NCI-H226 (cell line): ENCODE measurements at regions not wholly inside any gene's neighbourhood (a gene's known extent, or its start where the extent isn't known, plus 50 kb on each side); places are given as distances from the start of the nearest gene placed in this dataset.

ENCODE experiments used
- DNase-seq: peaks from one replicate; pipeline ENCODE4 v3.0.0-alpha.2; 2015

- DNase-seq = no peak
Observed at GRCh38 chr6:21970569-21971300, 326.1 kb downstream of the PRL start.

DNA sequence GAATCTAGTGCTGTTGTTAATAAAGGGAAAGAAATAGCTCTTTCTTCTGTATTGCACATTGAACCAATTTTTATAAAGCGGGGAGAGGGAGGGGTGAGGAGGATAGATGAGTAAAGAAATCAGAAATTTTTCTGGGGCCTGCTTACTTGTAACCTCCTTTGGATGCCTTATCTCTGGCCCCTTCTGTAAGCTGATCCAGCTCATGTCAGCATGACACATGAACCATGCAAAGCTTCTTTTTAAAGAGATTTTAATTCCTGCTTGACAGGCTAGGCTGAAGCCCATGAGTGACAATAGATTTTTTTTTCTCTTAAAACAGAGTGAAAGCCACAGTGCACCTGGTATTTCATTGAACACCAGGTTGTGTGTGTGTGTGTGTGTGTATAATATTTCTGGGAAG, 325.3 kb downstream of the PRL start:
- no peak for DNase-seq

GRCh38 chr6:21972516-21972915, 324.3 kb downstream of the PRL start:
- no peak for DNase-seq

GRCh38 chr6:21977346-21977745, 319.5 kb downstream of the PRL start:
- DNase-seq = no peak

GRCh38 chr6:21981235-21981833, 315.5 kb downstream of the PRL start:
- no peak for DNase-seq

GRCh38 chr6:21984135-21984534, 312.7 kb downstream of the PRL start:
- DNase-seq = no peak

DNA sequence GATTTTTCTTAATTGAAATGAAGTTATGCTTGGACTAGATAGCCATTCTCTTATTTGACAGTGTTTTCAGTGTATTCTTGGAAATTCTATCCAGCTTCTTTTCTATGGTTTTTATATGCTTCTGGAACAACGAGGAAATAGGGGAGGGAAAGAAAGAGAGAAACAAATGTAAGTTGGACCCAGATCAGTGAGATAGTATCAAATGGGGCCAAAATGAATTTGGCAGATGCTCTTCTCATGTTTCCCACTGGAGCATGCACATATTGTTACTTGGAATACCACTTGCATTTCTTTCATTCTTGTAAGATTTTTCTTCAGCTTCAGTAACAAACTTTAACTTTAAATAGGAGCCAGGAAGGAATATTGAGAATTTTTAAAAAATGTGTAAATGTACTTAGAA, 312.3 kb downstream of the PRL start:
- no peak for DNase-seq

GRCh38 chr6:21985904-21986303, 310.9 kb downstream of the PRL start:
- no peak for DNase-seq

DNA sequence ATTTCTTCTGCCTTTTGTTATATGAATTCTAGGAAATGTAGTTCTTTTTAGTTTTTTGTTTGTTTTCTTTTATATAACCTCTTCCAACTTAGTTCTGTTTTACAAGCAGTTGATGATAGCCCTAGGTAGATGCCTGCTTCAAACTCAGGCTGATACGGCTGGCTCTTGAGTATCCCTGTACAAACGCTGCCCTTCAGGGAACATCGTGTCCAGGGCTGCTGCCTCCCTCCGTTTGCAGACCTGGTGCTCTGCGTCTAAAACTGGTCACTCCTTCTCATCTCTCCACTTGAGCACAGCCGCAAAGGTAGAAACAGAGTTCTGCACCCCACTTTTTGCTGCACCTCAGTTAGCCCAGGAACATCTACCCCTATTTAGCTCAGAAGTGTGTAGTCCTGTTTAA, 310.1 kb downstream of the PRL start:
- DNase-seq = no peak

DNA sequence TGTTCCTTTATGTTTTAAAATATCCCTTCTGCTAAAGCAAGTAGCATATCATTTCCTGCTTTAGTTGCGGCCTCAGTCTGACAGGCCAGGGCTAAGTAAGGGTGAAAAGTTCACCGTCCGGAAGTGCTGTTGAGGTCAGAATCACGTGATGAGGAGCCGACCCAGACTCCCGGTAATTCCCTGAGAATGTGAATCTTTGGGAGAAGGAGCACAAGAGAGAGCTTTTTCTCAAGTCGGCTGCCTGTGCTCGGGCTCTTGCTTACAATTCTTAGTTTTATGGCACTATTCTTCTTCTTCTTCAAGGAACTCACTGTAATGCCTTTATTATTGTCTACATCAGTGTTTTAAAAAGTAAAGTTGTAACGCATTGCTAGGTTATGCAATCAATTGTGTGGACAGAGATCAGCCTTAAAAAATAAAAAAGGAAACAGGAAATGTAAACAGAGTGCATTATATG, 309.3 kb downstream of the PRL start:
- peak; percentile 95 for DNase-seq

DNA sequence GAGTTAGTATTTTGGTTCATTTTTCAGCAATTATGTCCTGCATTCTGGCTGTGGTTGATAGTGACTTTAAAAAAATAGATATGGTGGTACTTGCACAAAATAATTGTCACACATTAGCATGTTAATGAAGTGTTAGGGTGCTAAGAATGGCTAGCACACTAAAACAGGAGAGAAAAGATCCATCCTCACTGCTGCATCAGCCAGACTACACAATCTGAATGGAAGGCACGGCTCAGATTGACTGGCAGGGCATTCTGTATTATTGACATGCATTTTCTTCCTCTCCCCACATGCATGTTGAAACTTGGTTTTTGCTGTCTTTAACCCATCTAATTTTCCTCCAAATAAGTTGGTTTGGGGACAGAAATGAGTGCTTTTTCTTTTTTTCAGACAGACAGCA, 306.3 kb downstream of the PRL start:
- DNase-seq = no peak

DNA sequence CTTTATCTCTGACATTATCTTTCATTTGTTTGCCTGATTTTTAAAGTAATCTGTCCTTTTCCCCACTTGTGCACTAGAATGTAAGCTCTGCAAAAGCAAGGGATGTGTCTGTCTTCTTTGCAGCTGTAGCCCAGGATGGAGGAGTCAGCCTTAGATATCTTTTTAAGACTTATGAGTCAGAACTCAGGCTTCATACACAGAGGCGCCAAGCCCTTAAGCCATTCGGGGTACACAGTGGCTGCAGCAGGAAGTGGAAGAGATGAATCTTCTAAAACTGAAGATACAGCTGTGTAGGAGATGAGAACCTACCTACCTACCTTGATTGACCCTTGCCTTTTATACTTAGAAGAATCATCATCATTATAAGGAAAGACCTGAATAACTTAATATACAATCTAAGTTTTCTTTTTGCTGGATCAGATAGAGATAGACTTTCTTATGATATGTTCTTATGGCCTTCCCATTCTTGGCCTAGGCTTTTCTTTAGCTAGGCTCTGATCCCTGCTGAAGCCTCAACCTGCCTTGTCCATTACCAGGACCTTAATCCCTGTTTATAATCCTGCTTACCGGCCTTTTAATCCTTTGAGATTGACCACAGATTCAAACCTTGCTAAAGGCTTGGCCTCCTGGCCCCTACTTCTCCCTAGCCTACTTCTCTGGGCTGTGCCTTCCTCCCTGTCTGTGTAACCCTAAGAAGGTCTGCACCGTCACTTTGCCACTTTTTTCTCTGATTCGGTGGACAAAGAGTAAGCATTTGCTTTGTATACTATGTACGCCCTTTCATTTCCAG, 304.5 kb downstream of the PRL start:
- DNase-seq = peak; percentile 88

- no peak for DNase-seq
Observed at GRCh38 chr6:21993841-21994240, 303.0 kb downstream of the PRL start.

DNA sequence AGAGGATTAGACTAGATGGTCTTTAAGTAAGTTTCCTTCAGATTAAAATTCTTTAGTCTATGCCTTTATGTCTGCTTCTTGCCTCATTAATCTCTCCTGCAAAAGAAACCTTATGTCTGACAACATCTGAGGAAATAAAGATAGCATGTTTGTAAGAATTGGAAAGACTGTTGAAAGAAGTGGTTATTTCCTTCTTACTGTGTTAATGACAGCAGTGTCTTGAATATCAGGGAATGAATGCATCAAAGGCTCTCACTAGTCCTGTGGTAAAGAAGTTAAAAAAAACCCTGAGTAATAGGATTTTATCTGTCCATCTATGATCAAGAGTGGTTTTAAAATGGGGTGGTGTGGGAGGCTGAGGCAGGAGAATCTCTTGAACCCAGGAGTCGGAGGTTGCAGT, 302.0 kb downstream of the PRL start:
- DNase-seq = no peak

GRCh38 chr6:21995318-21995717, 301.5 kb downstream of the PRL start:
- DNase-seq = no peak

DNA sequence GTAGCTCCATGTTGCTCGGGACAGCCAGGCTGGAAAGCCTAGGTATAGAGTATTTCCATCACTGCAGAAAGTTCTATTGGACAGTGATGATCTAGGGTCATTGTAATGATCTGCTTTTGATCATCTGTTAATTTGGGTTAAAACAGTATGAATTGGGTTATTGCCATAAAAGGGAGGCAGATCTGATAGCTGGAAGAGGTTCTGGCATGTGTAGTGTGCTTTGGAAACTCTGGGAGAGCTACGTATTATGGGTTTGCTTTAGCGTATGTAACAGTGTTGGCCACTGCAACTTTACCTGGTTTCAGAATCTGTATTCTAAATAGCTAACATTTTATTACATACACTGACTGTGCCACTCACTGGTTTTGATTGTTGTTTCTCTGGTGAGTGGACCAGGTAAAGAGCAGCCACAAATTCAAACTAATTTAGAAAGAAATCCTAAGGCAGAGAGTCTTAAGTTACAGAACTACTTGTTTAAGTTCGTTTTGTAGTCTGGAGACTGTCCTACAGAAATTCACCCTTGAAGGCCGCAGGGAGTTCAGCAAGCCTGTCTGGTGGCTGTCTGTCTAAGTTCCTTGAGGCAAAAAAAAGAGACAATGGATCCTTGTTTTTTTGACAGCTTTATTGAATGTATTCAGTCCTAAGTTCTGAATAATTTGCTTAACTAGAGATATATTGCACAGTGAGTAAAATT, 300.3 kb downstream of the PRL start:
- no peak for DNase-seq

DNA sequence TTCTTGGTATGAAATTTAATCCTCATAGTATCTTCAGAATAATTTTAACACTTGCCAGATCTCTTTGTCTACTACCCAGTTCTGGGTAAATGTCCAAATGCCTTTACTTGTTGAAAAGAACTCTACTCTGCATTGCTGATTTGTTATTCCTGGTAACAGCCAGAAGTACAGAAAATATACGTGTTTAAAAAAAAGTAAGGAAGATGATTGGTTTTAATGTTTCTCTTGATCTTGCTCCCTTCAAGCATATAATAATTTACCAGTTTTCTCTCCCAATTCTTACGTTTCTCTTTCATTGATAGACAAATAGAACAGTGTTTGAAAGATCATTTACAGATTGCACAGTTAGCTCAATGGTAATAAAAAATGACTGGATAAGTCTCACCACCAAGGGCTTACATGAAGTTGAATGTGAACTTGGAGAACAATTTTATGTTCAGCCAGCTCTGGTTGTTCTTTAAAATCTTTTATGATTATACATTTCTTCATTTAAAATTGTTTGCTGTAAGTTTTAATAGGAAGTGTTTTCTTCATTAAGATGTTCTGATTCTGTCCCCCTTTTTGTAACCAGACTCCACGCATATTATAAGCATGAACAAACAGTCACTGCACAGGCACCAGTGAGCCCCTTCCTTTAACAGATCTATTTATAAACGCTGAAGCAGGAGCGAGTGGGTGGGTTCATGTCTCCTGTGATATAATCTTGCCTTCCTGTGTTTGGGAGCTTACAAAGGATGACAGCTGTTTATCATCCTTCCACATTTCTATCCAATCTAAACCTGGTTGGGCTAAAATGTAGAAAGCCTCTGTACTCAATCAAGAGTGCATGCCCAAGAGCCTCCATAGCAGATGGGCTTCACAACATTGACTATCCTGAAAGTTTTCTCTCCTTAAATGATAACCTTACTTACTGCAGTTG, 299.5 kb downstream of the PRL start:
- DNase-seq = no peak

GRCh38 chr6:21998582-21998981, 298.3 kb downstream of the PRL start:
- DNase-seq = no peak

DNA sequence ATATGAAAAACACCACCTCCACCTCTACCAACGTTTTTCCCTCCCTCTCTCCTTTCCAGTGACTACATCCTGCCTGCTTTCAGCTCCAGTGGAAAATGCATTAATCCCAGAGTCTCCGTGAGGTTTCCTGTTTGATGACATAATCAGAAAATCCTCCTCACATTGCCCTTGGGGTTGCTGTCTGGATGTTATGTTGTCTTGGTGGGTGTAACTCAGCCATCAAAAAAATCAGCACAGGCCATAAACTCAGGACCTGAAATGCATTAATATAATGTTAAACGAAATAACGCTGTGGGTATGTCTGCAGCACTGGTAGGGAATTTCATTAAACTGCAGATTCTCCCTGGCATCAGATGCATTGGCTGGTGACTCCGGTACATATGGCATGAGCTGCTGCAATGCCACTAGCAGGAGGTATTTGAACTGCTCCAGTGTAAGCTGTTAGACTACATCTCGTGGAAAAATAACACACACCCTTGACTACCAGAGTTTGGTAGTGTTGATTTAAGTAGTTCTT, 297.8 kb downstream of the PRL start:
- DNase-seq = peak; percentile 70

- DNase-seq = no peak
Observed at GRCh38 chr6:21999741-22000140, 297.1 kb downstream of the PRL start.

DNA sequence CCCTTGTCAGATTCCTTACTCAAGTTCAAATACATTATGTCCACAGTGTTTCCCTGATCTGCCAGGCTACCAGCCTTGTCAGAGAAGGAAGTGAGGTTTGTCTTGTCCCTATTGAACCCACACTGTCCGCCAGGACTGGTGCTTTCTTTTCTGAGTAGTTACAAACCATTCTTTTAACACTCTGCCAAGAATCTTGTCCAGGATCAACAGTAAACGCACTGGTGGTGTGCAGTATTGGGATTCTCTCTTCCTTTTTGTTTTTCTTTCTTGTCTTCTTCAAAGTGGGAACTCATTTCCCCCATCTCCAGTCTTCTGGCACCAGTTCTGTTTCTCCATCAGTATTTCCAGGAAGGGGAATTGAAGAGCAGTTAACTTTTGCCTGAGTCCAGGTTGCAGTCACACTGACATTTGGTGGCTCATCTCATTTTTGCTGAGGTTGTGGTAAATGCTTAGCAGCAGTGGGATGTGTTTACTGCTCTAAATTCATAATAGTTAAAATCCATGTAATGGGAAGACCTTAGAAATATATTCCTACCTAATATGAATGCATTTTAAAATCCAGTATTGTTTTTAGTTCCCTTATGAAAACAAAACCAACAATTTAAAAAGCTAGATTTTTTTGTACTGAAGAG, 295.3 kb downstream of the PRL start:
- DNase-seq = no peak

- DNase-seq = no peak
Observed at GRCh38 chr6:22003287-22003686, 293.5 kb downstream of the PRL start.
